ENCODE measurements at regions not wholly inside any gene's neighbourhood (a gene's known extent, or its start where the extent isn't known, plus 50 kb on each side); places are given as distances from the start of the nearest gene placed in this dataset.

- TF ChIP-seq CTCF (IDR thresholded peaks at IDR 0.05) = no peak
- H3K27ac Mint-ChIP-seq = no peak overlapping the region
- H3K27me3 Mint-ChIP-seq = no peaks in the 10 kb centered on the region
- H3K4me3 Mint-ChIP-seq = no peak overlapping the region
- no peaks in the 10 kb centered on the region for H3K36me3 Mint-ChIP-seq (ENCODE audit: low read depth)
- ATAC-seq (no peak), DNase-seq (no peak)
- ChIA-PET POLR2A (no interaction called here), CTCF (no interaction called here)
- H3K4me1 Mint-ChIP-seq (ENCODE audit: low read depth) = peaks cover 2% of the 10 kb centered on the region
- no peaks in the 10 kb centered on the region for H3K9me3 Mint-ChIP-seq
- intact Hi-C loops (cut with micrococcal nuclease) = no loop called here
Observed at GRCh38 chr12:67424784-67425183, 155.6 kb downstream of the CAND1 start.

- ATAC-seq = no peak
- H3K27me3 Mint-ChIP-seq = no peaks in the 10 kb centered on the region
- H3K9me3 Mint-ChIP-seq = no peaks in the 10 kb centered on the region
- no peak overlapping the region for H3K27ac Mint-ChIP-seq
- no peak for DNase-seq
- CTCF ChIA-PET = interaction anchor here (1.5 to 1.8 kb wide), 2 partner anchors 11 to 66 kb away, joined by 3 to 4 read pairs; no protein-coding TSS in a partner anchor
- intact Hi-C loops (cut with micrococcal nuclease) = no loop called here
- H3K4me3 Mint-ChIP-seq = no peak overlapping the region
- POLR2A ChIA-PET = no interaction called here
- peaks cover 2% of the 10 kb centered on the region for H3K4me1 Mint-ChIP-seq (ENCODE audit: low read depth)
- H3K36me3 Mint-ChIP-seq (ENCODE audit: low read depth) = no peaks in the 10 kb centered on the region
- no peak for TF ChIP-seq CTCF (IDR thresholded peaks at IDR 0.05)
Observed at GRCh38 chr12:67425394-67425793, 156.2 kb downstream of the CAND1 start.

GRCh38 chr12:67426067-67426466, 156.9 kb downstream of the CAND1 start:
- ChIA-PET CTCF (interaction anchor here (1.5 to 1.8 kb wide), 2 partner anchors 10 to 67 kb away, joined by 3 to 4 read pairs; no protein-coding TSS in a partner anchor), POLR2A (interaction anchor here (0.7 kb wide), 1 partner anchor 93 kb away, joined by 3 read pairs; no protein-coding TSS in a partner anchor)
- Mint-ChIP-seq H3K27ac (no peak overlapping the region), H3K4me3 (no peak overlapping the region), H3K4me1 (ENCODE audit: low read depth) (peaks cover 2% of the 10 kb centered on the region), H3K27me3 (no peaks in the 10 kb centered on the region), H3K36me3 (ENCODE audit: low read depth) (no peaks in the 10 kb centered on the region), H3K9me3 (no peaks in the 10 kb centered on the region)
- DNase-seq = no peak
- no peak for TF ChIP-seq CTCF (IDR thresholded peaks at IDR 0.05)
- intact Hi-C loops (cut with micrococcal nuclease) = no loop called here
- no peak for ATAC-seq

- Mint-ChIP-seq H3K27me3 (no peaks in the 10 kb centered on the region), H3K36me3 (ENCODE audit: low read depth) (no peaks in the 10 kb centered on the region), H3K27ac (no peak overlapping the region), H3K9me3 (no peaks in the 10 kb centered on the region), H3K4me3 (no peak overlapping the region), H3K4me1 (ENCODE audit: low read depth) (peaks cover 2% of the 10 kb centered on the region)
- intact Hi-C loops (cut with micrococcal nuclease) = no loop called here
- DNase-seq (no peak), ATAC-seq (no peak)
- ChIA-PET CTCF (no interaction called here), POLR2A (no interaction called here)
- TF ChIP-seq CTCF (IDR thresholded peaks at IDR 0.05) = no peak
Observed at GRCh38 chr12:67427336-67427735, 158.2 kb downstream of the CAND1 start.

GRCh38 chr12:67428431-67428830, 159.3 kb downstream of the CAND1 start:
- CTCF ChIA-PET = interaction anchor here (1.0 kb wide), 1 partner anchor 515 kb away, joined by 3 read pairs; no protein-coding TSS in a partner anchor

More at GRCh38 chr12:67428431-67428830, 159.3 kb downstream of the CAND1 start:
- ATAC-seq (no peak), DNase-seq (no peak)
- Mint-ChIP-seq H3K27ac (no peak overlapping the region), H3K4me3 (no peak overlapping the region), H3K4me1 (ENCODE audit: low read depth) (peaks cover 2% of the 10 kb centered on the region), H3K9me3 (no peaks in the 10 kb centered on the region), H3K36me3 (ENCODE audit: low read depth) (no peaks in the 10 kb centered on the region), H3K27me3 (no peaks in the 10 kb centered on the region)
- intact Hi-C loops (cut with micrococcal nuclease) = no loop called here
- POLR2A ChIA-PET = interaction anchor here (0.6 kb wide), 1 partner anchor 745 kb away, joined by 4 read pairs; no protein-coding TSS in a partner anchor
- no peak for TF ChIP-seq CTCF (IDR thresholded peaks at IDR 0.05)
